K562 (cell line): ENCODE measurements at regions not wholly inside any gene's neighbourhood (a gene's known extent, or its start where the extent isn't known, plus 50 kb on each side); places are given as distances from the start of the nearest gene placed in this dataset.

Experiments
- ATAC-seq: fragments of 200-7000 bp; cut with Tn5 transposase; 3 replicates; pipeline ENCODE4 v1.9.1; 2020; ENCODE audit warnings: moderate library complexity
- BruUV-seq: library from RNA; stranded (reverse); fragments of 400-500 nt; replicated peaks from 2 replicates; lab custom pipeline; 2021; lab: Mats Ljungman, UMichigan
- CTCF ChIA-PET: fragments of 300-600 bp; formaldehyde crosslinking; extraction: SDS; loops from one replicate; lab custom pipeline; 2021; ENCODE audit warnings: low intra/inter-chr PET ratio; lab: Yijun Ruan, JAX
- POLR2A ChIA-PET: fragments of 300-600, 350-650 bp; sonication (Branson Sonifier 250); formaldehyde crosslinking; extraction: SDS; loops from one replicate; lab custom pipeline; 2021; ENCODE audit warnings: antibody characterized with exemption, inconsistent platforms; lab: Yijun Ruan, JAX
- DNase-seq, 4 experiments: peaks; one replicate each; pipeline versions ENCODE4 v3.0.0 to v3.0.0-alpha.2; 2011 to 2018; ENCODE audit warnings: low spot score in 3 of 4, mixed read lengths in 3 of 4; ENCODE audit errors: extremely low read depth in 1 of 4
- FAIRE-seq: peaks from 2 replicates; lab custom pipeline; 2011; peaks lifted over from hg19 to GRCh38; lab: Jason Lieb, UNC
- H2AFZ ChIP-seq: 2 replicates; pipeline ENCODE4 v1.6.0; 2011; ENCODE audit warnings: low read depth, low read length, control low read depth, inconsistent platforms
- H3K27ac ChIP-seq: fragments of 200-600 bp; 3 replicates; pipeline ENCODE4 v1.8.0; 2011; ENCODE audit warnings: low read depth, mild to moderate bottlenecking, control low read depth, inconsistent platforms, low read length, moderate library complexity, mixed read lengths; ENCODE audit errors: extremely low read depth
- H3K27me3 ChIP-seq, 2 experiments: fragments of 300-600 bp in 1 of 2; 2 replicates in 1 of 2; 3 replicates in 1 of 2; pipeline versions ENCODE4 v1.6.0 to v1.8.0; 2011; ENCODE audit warnings: inconsistent platforms in 2 of 2, low read length in 2 of 2, mild to moderate bottlenecking in 1 of 2, mixed read lengths in 1 of 2, moderate library complexity in 1 of 2; ENCODE audit not compliant: control insufficient read depth in 2 of 2, insufficient read depth in 2 of 2
- H3K36me3 ChIP-seq: fragments of 300-600 bp; 3 replicates; pipeline ENCODE4 v1.8.0; 2011; ENCODE audit warnings: mild to moderate bottlenecking, low read length, inconsistent platforms; ENCODE audit not compliant: control insufficient read depth, insufficient read depth
- H3K4me1 ChIP-seq, 2 experiments: fragments of 200-600 bp in 1 of 2; replicated peaks in 1 of 2; 2 replicates in 1 of 2; 3 replicates in 1 of 2; pipeline versions ENCODE4 v1.5.1 to v1.8.0; 2011; ENCODE audit warnings: inconsistent platforms in 2 of 2, low read length in 2 of 2, mild to moderate bottlenecking in 1 of 2, mixed read lengths in 1 of 2, moderate library complexity in 1 of 2; ENCODE audit not compliant: control insufficient read depth in 2 of 2, insufficient read depth in 2 of 2
- H3K4me2 ChIP-seq: 2 replicates; pipeline ENCODE4 v1.6.1; 2011; ENCODE audit warnings: low read length, control low read depth, inconsistent platforms, mixed read lengths; ENCODE audit not compliant: insufficient read depth
- H3K4me3 ChIP-seq: fragments of 200-600 bp; sonication (generic), shearing (Covaris generic); 2 replicates; pipeline ENCODE4 v1.5.1; 2016; ENCODE audit warnings: control low read depth, inconsistent platforms
- H3K79me2 ChIP-seq: fragments of 200-600 bp; 3 replicates; pipeline ENCODE4 v1.8.0; 2011; ENCODE audit warnings: low read length, inconsistent platforms; ENCODE audit not compliant: control insufficient read depth, insufficient read depth
- H3K9ac ChIP-seq, 2 experiments: 2 replicates each; pipeline versions ENCODE4 v1.6.0 to v1.6.1; 2011; ENCODE audit warnings: low read depth in 2 of 2, low read length in 2 of 2, control low read depth in 1 of 2, inconsistent platforms in 1 of 2, mild to moderate bottlenecking in 1 of 2, mixed read lengths in 1 of 2; ENCODE audit not compliant: insufficient read depth in 1 of 2
- H3K9me1 ChIP-seq: one replicate; pipeline ENCODE4 v1.6.0; 2011; ENCODE audit warnings: inconsistent platforms, mild to moderate bottlenecking, low read length, moderate library complexity; ENCODE audit not compliant: control insufficient read depth, insufficient read depth
- H3K9me3 ChIP-seq: replicated peaks from 2 replicates; pipeline ENCODE4 v1.5.1; 2011; ENCODE audit warnings: low read depth, low read length, inconsistent platforms; ENCODE audit not compliant: control insufficient read depth, insufficient read depth
- H4K20me1 ChIP-seq: replicated peaks from 2 replicates; pipeline ENCODE4 v1.6.1; 2011; ENCODE audit warnings: low read length, inconsistent platforms, mixed read lengths; ENCODE audit not compliant: control insufficient read depth, insufficient read depth
- BRCA1 ChIP-seq, 2 experiments: fragments of 450-650 bp in 1 of 2; sonication (generic) in 1 of 2; formaldehyde crosslinking in 1 of 2; IDR thresholded peaks; 2 replicates each; pipeline versions ENCODE4 v1.5.0 to v1.6.1; 2017 to 2020; ENCODE audit warnings: mild to moderate bottlenecking in 1 of 2, missing genetic modification reagents in 1 of 2
- EGR1 ChIP-seq: fragments of 450-650 bp; conservative IDR thresholded peaks from 2 replicates; pipeline ENCODE4 v1.6.1; 2017; ENCODE audit warnings: mild to moderate bottlenecking
- ERF ChIP-seq: fragments of 450-650 bp; formaldehyde crosslinking; IDR thresholded peaks from 2 replicates; pipeline ENCODE4 v1.4.0; 2020; ENCODE audit warnings: mild to moderate bottlenecking, mixed read lengths
- ILF3 ChIP-seq: fragments of 450-650 bp; IDR thresholded peaks from 2 replicates; pipeline ENCODE4 v1.6.1; 2018; ENCODE audit warnings: antibody characterized with exemption, mild to moderate bottlenecking, moderate library complexity, borderline replicate concordance
- LEF1 ChIP-seq: fragments of 450-650 bp; IDR thresholded peaks from 2 replicates; pipeline ENCODE4 v1.6.1; 2016; ENCODE audit warnings: mild to moderate bottlenecking
- MEF2D ChIP-seq: conservative IDR thresholded peaks from 2 replicates; pipeline ENCODE4 v1.6.1; 2016; ENCODE audit warnings: low read depth, missing genetic modification characterization, missing compliant biosample characterization
- MTA3 ChIP-seq: fragments of 450-650 bp; formaldehyde crosslinking; IDR thresholded peaks from 2 replicates; pipeline ENCODE4 v1.6.1; 2017; ENCODE audit warnings: mild to moderate bottlenecking, borderline replicate concordance
- SIRT6 ChIP-seq: IDR thresholded peaks from one replicate; pipeline ENCODE4 v1.6.1; 2012; ENCODE audit warnings: low read depth, mild to moderate bottlenecking, control low read depth, inconsistent platforms, low read length, moderate library complexity
- TEAD2 ChIP-seq: fragments of 450-650 bp; IDR thresholded peaks from 2 replicates; pipeline ENCODE4 v1.6.1; 2016; ENCODE audit warnings: missing genetic modification characterization, control low read depth, missing compliant biosample characterization
- U2AF1 ChIP-seq: fragments of 200-400 bp; formaldehyde crosslinking; optimal IDR thresholded peaks from 2 replicates; pipeline ENCODE3; 2017; ENCODE audit warnings: mild to moderate bottlenecking, low read depth, low read length, moderate library complexity
- ZNF212 ChIP-seq: fragments of 450-650 bp; formaldehyde crosslinking; IDR thresholded peaks from 2 replicates; pipeline ENCODE4 v1.4.0; 2020; ENCODE audit warnings: mild to moderate bottlenecking
- ZNF551 ChIP-seq: fragments of 250-450 bp; sonication (Bioruptor Pico); IDR thresholded peaks from 2 replicates; pipeline ENCODE4 v1.5.0; 2021; ENCODE audit warnings: mild to moderate bottlenecking, moderate library complexity
- WGBS: fragments of 100-300 bp; shearing (Covaris generic); methylation state at CpG from one replicate; pipeline ENCODE4 v1.1.6; 2016; ENCODE audit warnings: low coverage, mixed read lengths; ENCODE audit not compliant: insufficient coverage; ENCODE audit errors: missing lambda C conversion rate; 5-methylcytosine and 5-hydroxymethylcytosine counted together
- in situ Hi-C: fragments of 300-500 bp; cut with MboI; formaldehyde crosslinking; loops from 4 replicates; pipeline ENCODE4 v1.15.0; 2018; ENCODE audit warnings: inconsistent platforms, mixed read lengths
- intact Hi-C: fragments of 100-400 bp; cut with micrococcal nuclease; formaldehyde crosslinking; loops from 2 replicates; pipeline ENCODE4 v1.14.2; 2022
- TF ChIP-seq, protein P1 (sequence below), 2 experiments: fragments of 450-650 bp; IDR thresholded peaks; 2 replicates each; pipeline ENCODE4 v1.6.1; 2016; ENCODE audit warnings: mild to moderate bottlenecking in 2 of 2, borderline replicate concordance in 1 of 2, low read depth in 1 of 2, moderate library complexity in 1 of 2
- TF ChIP-seq, protein P2 (sequence below): fragments of 450-650 bp; IDR thresholded peaks from 2 replicates; pipeline ENCODE4 v1.6.1; 2016; ENCODE audit warnings: borderline replicate concordance

DNA sequence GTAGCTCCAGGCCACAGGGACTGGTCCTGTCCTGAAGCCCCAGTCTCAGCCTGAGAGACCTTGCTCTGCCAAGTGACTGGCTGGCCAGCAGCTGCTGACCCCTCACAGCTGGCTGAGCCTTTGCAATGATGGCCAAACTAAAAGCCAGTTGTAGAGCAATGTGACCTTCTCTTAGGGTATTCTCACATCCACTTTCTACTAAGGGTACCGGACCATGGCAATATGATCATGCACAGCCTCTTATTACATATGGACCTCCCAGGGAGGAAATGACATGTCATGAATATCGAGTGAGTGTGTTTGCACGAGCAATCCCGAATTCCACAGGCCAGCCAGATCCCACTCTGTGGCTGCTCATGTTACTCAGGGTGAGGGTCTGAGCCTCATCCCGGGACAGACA is 213.9 kb downstream of the VAPA start:
- Histone ChIP-seq H3K4me1 (peaks cover 0 to 7% of the 10 kb centered on the region in 2 experiments; a peak in 2 of 5 replicates), H3K9me3 (no peaks in the 10 kb centered on the region), H4K20me1 (no peaks in the 10 kb centered on the region), H3K9me1 (no peaks in the 10 kb centered on the region), H3K27me3 (peaks cover 21 to 54% of the 10 kb centered on the region in 2 experiments), H2AFZ (no peak overlapping the region), H3K79me2 (no peaks in the 10 kb centered on the region), H3K36me3 (no peaks in the 10 kb centered on the region), H3K4me2 (no peak overlapping the region), H3K4me3 (no peak overlapping the region), H3K27ac (no peak overlapping the region), H3K9ac (no peak overlapping the region)
- in situ Hi-C loops = no loop called here
- DNase-seq = no peak
- intact Hi-C loops = no loop called here
- 2% methylated on average over 5 of the region's 5 CpGs for WGBS
- POLR2A ChIA-PET = interaction anchor here (0.6 to 0.7 kb wide), 2 partner anchors 388 to 453 kb away, joined by 3 read pairs; no protein-coding TSS in a partner anchor
- FAIRE-seq = no peak
- BruUV-seq = no TSS peak
- CTCF ChIA-PET = no interaction called here
- no peak for ATAC-seq
- TF ChIP-seq ILF3 (no peak), MEF2D (tag) (no peak), EGR1 (no peak), U2AF1 (no peak), LEF1 (no peak), ERF (no peak), ZNF551 (CRISPR knock-in tag) (no peak), BRCA1 (IDR thresholded peaks at IDR 0.05) (no peak), BRCA1 (CRISPR knock-in tag; IDR thresholded peaks at IDR 0.05) (no peak), TEAD2 (no peak), SIRT6 (no peak), ZNF212 (no peak), MTA3 (no peak)
- TF ChIP-seq, protein P1, sequence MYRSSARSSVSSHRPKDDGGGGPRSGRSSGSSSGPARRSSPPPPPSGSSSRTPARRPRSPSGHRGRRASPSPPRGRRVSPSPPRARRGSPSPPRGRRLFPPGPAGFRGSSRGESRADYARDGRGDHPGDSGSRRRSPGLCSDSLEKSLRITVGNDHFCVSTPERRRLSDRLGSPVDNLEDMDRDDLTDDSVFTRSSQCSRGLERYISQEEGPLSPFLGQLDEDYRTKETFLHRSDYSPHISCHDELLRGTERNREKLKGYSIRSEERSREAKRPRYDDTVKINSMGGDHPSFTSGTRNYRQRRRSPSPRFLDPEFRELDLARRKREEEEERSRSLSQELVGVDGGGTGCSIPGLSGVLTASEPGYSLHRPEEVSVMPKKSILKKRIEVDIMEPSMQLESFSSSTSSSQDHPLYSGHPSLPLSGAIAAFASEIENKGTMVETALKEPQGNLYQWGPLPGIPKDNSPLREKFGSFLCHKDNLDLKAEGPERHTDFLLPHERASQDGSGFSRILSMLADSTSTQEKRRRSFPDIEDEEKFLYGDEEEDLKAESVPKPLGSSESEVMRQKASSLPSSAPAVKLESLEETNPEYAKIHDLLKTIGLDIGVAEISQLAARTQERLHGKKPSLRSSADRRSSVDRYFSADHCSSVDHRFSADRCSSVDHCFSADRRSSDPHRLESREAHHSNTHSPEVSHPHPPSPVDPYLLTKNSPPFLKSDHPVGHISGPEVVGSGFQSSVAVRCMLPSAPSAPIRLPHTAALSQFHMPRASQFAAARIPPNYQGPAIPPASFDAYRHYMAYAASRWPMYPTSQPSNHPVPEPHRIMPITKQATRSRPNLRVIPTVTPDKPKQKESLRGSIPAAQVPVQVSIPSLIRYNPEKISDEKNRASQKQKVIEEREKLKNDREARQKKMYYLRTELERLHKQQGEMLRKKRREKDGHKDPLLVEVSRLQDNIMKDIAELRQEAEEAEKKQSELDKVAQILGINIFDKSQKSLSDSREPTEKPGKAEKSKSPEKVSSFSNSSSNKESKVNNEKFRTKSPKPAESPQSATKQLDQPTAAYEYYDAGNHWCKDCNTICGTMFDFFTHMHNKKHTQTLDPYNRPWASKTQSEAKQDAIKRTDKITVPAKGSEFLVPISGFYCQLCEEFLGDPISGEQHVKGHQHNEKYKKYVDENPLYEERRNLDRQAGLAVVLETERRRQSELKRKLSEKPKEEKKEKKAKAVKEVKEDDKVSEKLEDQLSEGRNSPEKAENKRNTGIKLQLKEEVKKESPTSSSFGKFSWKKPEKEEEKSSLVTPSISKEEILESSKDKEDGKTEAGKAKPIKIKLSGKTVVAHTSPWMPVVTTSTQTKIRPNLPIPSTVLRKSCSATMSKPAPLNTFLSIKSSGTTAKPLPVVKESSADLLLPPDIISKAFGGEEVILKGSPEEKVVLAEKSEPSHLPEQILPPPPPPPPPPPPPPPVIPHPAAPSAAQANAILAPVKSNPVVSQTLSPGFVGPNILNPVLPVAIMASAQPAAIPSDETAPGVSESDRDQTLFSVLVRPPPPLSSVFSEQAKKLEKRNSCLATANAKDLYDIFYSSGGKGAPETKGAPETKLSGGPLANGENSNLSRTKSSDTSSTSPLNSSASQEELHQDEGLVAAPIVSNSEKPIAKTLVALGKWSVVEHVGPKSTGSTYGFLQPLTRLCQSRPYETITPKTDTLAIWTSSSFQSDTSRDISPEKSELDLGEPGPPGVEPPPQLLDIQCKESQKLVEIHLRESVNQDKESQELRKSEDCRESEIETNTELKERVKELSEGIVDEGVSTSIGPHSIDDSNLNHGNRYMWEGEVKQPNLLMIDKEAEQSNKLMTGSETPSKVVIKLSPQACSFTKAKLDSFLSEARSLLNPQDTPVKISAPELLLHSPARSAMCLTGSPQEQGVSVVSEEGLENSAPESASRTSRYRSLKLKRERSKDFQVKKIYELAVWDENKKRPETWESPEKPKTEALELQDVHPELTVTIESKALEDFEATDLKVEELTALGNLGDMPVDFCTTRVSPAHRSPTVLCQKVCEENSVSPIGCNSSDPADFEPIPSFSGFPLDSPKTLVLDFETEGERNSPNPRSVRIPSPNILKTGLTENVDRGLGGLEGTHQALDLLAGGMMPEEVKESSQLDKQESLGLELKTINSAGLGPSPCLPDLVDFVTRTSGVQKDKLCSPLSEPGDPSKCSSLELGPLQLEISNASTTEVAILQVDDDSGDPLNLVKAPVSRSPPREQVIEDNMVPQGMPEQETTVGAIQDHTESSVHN (IDR thresholded peaks at IDR 0.05; ENCODE audit: borderline replicate concordance in 1 of 2, low read depth in 1 of 2) = no peak
- TF ChIP-seq, protein P2, sequence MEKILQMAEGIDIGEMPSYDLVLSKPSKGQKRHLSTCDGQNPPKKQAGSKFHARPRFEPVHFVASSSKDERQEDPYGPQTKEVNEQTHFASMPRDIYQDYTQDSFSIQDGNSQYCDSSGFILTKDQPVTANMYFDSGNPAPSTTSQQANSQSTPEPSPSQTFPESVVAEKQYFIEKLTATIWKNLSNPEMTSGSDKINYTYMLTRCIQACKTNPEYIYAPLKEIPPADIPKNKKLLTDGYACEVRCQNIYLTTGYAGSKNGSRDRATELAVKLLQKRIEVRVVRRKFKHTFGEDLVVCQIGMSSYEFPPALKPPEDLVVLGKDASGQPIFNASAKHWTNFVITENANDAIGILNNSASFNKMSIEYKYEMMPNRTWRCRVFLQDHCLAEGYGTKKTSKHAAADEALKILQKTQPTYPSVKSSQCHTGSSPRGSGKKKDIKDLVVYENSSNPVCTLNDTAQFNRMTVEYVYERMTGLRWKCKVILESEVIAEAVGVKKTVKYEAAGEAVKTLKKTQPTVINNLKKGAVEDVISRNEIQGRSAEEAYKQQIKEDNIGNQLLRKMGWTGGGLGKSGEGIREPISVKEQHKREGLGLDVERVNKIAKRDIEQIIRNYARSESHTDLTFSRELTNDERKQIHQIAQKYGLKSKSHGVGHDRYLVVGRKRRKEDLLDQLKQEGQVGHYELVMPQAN = no peak
